WTC11 (cell line): ENCODE measurements at regions not wholly inside any gene's neighbourhood (a gene's known extent, or its start where the extent isn't known, plus 50 kb on each side); places are given as distances from the start of the nearest gene placed in this dataset.

Source experiments
- ATAC-seq: fragments of 200-7000 bp; cut with Tn5 transposase; 2 replicates; pipeline ENCODE4 v1.10.0; 2021; ENCODE audit warnings: mild to moderate bottlenecking, moderate library complexity
- CTCF ChIA-PET: fragments of 300-600 bp; sonication (Branson Sonifier 250); formaldehyde crosslinking; loops from one replicate; lab custom pipeline; 2021; ENCODE audit warnings: antibody characterized with exemption; lab: Charles Lee
- POLR2A ChIA-PET: fragments of 350-600 bp; sonication (Branson Sonifier 250); formaldehyde crosslinking; loops from one replicate; lab custom pipeline; 2021; ENCODE audit warnings: antibody characterized with exemption; lab: Charles Lee
- DNase-seq: peaks from one replicate; pipeline ENCODE4 v3.0.0; 2021; ENCODE audit warnings: low spot score
- H3K27ac Mint-ChIP-seq: 2 replicates; pipeline ENCODE4 v1.8.0; 2021; ENCODE audit warnings: mixed read lengths
- H3K27me3 Mint-ChIP-seq: 2 replicates; pipeline ENCODE4 v1.8.0; 2021; ENCODE audit warnings: low read depth, mild to moderate bottlenecking, moderate library complexity, mixed read lengths
- H3K36me3 Mint-ChIP-seq: 2 replicates; pipeline ENCODE4 v1.8.0; 2021; ENCODE audit warnings: mixed read lengths
- H3K4me1 Mint-ChIP-seq: 2 replicates; pipeline ENCODE4 v1.8.0; 2022; ENCODE audit warnings: mixed read lengths
- H3K4me3 Mint-ChIP-seq: 2 replicates; pipeline ENCODE4 v1.8.0; 2021; ENCODE audit warnings: mild to moderate bottlenecking, moderate library complexity, mixed read lengths
- H3K9me3 Mint-ChIP-seq: 2 replicates; pipeline ENCODE4 v1.8.0; 2021; ENCODE audit warnings: mixed read lengths
- CREB1 ChIP-seq: sonication (generic); formaldehyde crosslinking; IDR thresholded peaks from 2 replicates; pipeline ENCODE4 v1.8.0; 2023; ENCODE audit warnings: mild to moderate bottlenecking, missing genetic modification reagents
- E2F1 ChIP-seq: sonication (generic); formaldehyde crosslinking; IDR thresholded peaks from 2 replicates; pipeline ENCODE4 v1.8.0; 2022; ENCODE audit warnings: mild to moderate bottlenecking, missing genetic modification reagents
- ERG ChIP-seq: fragments of 250-450 bp; sonication (Bioruptor Pico); IDR thresholded peaks from 2 replicates; pipeline ENCODE4 v1.8.0; 2021; ENCODE audit warnings: mild to moderate bottlenecking
- ESRRA ChIP-seq: sonication (generic); formaldehyde crosslinking; IDR thresholded peaks from 2 replicates; pipeline ENCODE4 v1.8.1; 2022; ENCODE audit warnings: mild to moderate bottlenecking, missing genetic modification reagents, borderline replicate concordance
- HMGA2 ChIP-seq: fragments of 250-450 bp; sonication (Bioruptor Pico); IDR thresholded peaks from 2 replicates; pipeline ENCODE4 v1.4.0; 2021; ENCODE audit warnings: mild to moderate bottlenecking, moderate library complexity
- MYBL2 ChIP-seq: sonication (generic); formaldehyde crosslinking; IDR thresholded peaks from 2 replicates; pipeline ENCODE4 v1.8.1; 2023; ENCODE audit warnings: mild to moderate bottlenecking, moderate library complexity, missing genetic modification reagents
- NFYB ChIP-seq: sonication (generic); formaldehyde crosslinking; conservative IDR thresholded peaks from 2 replicates; pipeline ENCODE4 v1.8.0; 2022; ENCODE audit warnings: low read depth, missing genetic modification reagents
- PREB ChIP-seq: sonication (generic); formaldehyde crosslinking; IDR thresholded peaks from 2 replicates; pipeline ENCODE4 v1.8.1; 2022; ENCODE audit warnings: mild to moderate bottlenecking, missing genetic modification reagents, moderate library complexity, borderline replicate concordance
- RELA ChIP-seq: sonication (generic); formaldehyde crosslinking; IDR thresholded peaks from 2 replicates; pipeline ENCODE4 v1.8.1; 2022; ENCODE audit warnings: missing genetic modification reagents, mild to moderate bottlenecking, borderline replicate concordance
- SOX15 ChIP-seq: fragments of 250-450 bp; sonication (Bioruptor Pico); IDR thresholded peaks from 2 replicates; pipeline ENCODE4 v1.9.0; 2021; ENCODE audit warnings: mild to moderate bottlenecking
- STAT6 ChIP-seq: sonication (generic); formaldehyde crosslinking; conservative IDR thresholded peaks from 2 replicates; pipeline ENCODE4 v1.8.1; 2023; ENCODE audit warnings: mild to moderate bottlenecking, low read depth, missing genetic modification reagents, moderate library complexity
- TEAD1 ChIP-seq: sonication (generic); formaldehyde crosslinking; IDR thresholded peaks from 2 replicates; pipeline ENCODE4 v1.8.0; 2022; ENCODE audit warnings: mild to moderate bottlenecking, missing genetic modification reagents
- TP53 ChIP-seq: sonication (generic); formaldehyde crosslinking; IDR thresholded peaks from 2 replicates; pipeline ENCODE4 v1.8.1; 2023; ENCODE audit warnings: mild to moderate bottlenecking, missing genetic modification reagents
- ZBTB43 ChIP-seq: sonication (generic); formaldehyde crosslinking; IDR thresholded peaks from 2 replicates; pipeline ENCODE4 v1.8.1; 2023; ENCODE audit warnings: mild to moderate bottlenecking, missing genetic modification reagents
- ZMAT4 ChIP-seq: fragments of 250-450 bp; sonication (Bioruptor Pico); IDR thresholded peaks from 2 replicates; pipeline ENCODE4 v1.9.0; 2021; ENCODE audit warnings: mild to moderate bottlenecking
- ZNF121 ChIP-seq: sonication (generic); formaldehyde crosslinking; IDR thresholded peaks from 2 replicates; pipeline ENCODE4 v1.8.0; 2023; ENCODE audit warnings: missing genetic modification reagents
- ZNF138 ChIP-seq: sonication (generic); formaldehyde crosslinking; conservative IDR thresholded peaks from 2 replicates; pipeline ENCODE4 v1.8.1; 2022; ENCODE audit warnings: mild to moderate bottlenecking, moderate library complexity, missing genetic modification reagents
- ZNF219 ChIP-seq: sonication (generic); formaldehyde crosslinking; IDR thresholded peaks from 2 replicates; pipeline ENCODE4 v1.8.0; 2023; ENCODE audit warnings: missing genetic modification reagents, mild to moderate bottlenecking, borderline replicate concordance
- ZNF396 ChIP-seq: fragments of 250-450 bp; sonication (Bioruptor Pico); IDR thresholded peaks from 2 replicates; pipeline ENCODE4 v1.8.0; 2021; ENCODE audit warnings: mild to moderate bottlenecking, moderate library complexity, borderline replicate concordance
- ZNF416 ChIP-seq: fragments of 250-450 bp; sonication (Bioruptor Pico); IDR thresholded peaks from 2 replicates; pipeline ENCODE4 v1.9.0; 2021; ENCODE audit warnings: mild to moderate bottlenecking, inconsistent platforms
- ZNF512 ChIP-seq: sonication (generic); formaldehyde crosslinking; IDR thresholded peaks from 2 replicates; pipeline ENCODE4 v1.8.1; 2022; ENCODE audit warnings: missing genetic modification reagents, borderline replicate concordance
- ZSCAN18 ChIP-seq: fragments of 250-450 bp; sonication (Bioruptor Pico); IDR thresholded peaks from 2 replicates; pipeline ENCODE4 v2.1.2; 2022; ENCODE audit warnings: mild to moderate bottlenecking, moderate library complexity

GRCh38 chr4:151940291-151940690 is 179.5 kb upstream of the GATB start (continued):
- TF ChIP-seq ZNF512 (CRISPR knock-in tag) (no peak), TEAD1 (CRISPR knock-in tag) (no peak), ZMAT4 (CRISPR knock-in tag) (no peak), ERG (no peak), ESRRA (no peak), PREB (no peak), NFYB (CRISPR knock-in tag) (no peak), E2F1 (CRISPR knock-in tag) (no peak), CREB1 (CRISPR knock-in tag) (no peak), HMGA2 (CRISPR knock-in tag) (no peak)

- TF ChIP-seq ZBTB43 = no peak
- no peak for TF ChIP-seq ZNF138 (CRISPR knock-in tag)
- ATAC-seq = no peak; the same call in 1 of the 2 replicates
Measured at GRCh38 chr4:151939670-151940069, 178.9 kb upstream of the GATB start.

GRCh38 chr4:151935411-151935810 is 174.6 kb upstream of the GATB start:
- peaks cover 3% of the 10 kb centered on the region; the same call in 1 of the 2 replicates for H3K4me1 Mint-ChIP-seq
- DNase-seq = no peak
- ATAC-seq = no peak
- no peaks in the 10 kb centered on the region for H3K36me3 Mint-ChIP-seq
- H3K4me3 Mint-ChIP-seq = no peak overlapping the region
- CTCF ChIA-PET = no interaction called here
- H3K27ac Mint-ChIP-seq = no peak overlapping the region
- H3K27me3 Mint-ChIP-seq = no peaks in the 10 kb centered on the region; the same call in 1 of the 2 replicates
- POLR2A ChIA-PET = interaction anchor here (0.5 kb wide), 1 partner anchor 59 kb away, joined by 4 read pairs; no protein-coding TSS in a partner anchor
- peaks cover 4% of the 10 kb centered on the region for H3K9me3 Mint-ChIP-seq
- no peak for TF ChIP-seq ZSCAN18 (CRISPR knock-in tag)
- TF ChIP-seq ZNF138 (CRISPR knock-in tag) = no peak
- no peak for TF ChIP-seq ZNF219
- no peak for TF ChIP-seq MYBL2 (CRISPR knock-in tag)
- TF ChIP-seq SOX15 (CRISPR knock-in tag) = no peak
- TF ChIP-seq ZNF416 (CRISPR knock-in tag) = no peak
- TF ChIP-seq ZNF396 (CRISPR knock-in tag) = no peak
- TF ChIP-seq ERG = no peak
- no peak for TF ChIP-seq ZNF121 (CRISPR knock-in tag)
- TF ChIP-seq RELA (CRISPR knock-in tag) = no peak
- no peak for TF ChIP-seq TP53 (CRISPR knock-in tag)
- TF ChIP-seq STAT6 = no peak

More at GRCh38 chr4:151939670-151940069, 178.9 kb upstream of the GATB start:
- Mint-ChIP-seq H3K27ac (no peak overlapping the region), H3K36me3 (peaks cover 6% of the 10 kb centered on the region), H3K4me3 (no peak overlapping the region), H3K4me1 (no peaks in the 10 kb centered on the region), H3K9me3 (peaks cover 26% of the 10 kb centered on the region), H3K27me3 (no peaks in the 10 kb centered on the region)
- ChIA-PET CTCF (no interaction called here), POLR2A (no interaction called here)
- DNase-seq = no peak
